HG02938 (cell line): ENCODE measurements at regions not wholly inside any gene's neighbourhood (a gene's known extent, or its start where the extent isn't known, plus 50 kb on each side); places are given as distances from the start of the nearest gene placed in this dataset.

Experiments used
- ATAC-seq: cut with Tn5 transposase; IDR thresholded peaks from one replicate; pipeline ENCODE4 v1.9.1; 2021; ENCODE audit warnings: mild to moderate bottlenecking, moderate library complexity; ENCODE audit not compliant: unreplicated experiment

- no peak for ATAC-seq
Observed at GRCh38 chr3:99131876-99132275, 230.4 kb upstream of the DCBLD2 start.

GRCh38 chr3:99128725-99129505 lies 227.4 kb upstream of the DCBLD2 start:
- no peak for ATAC-seq

DNA sequence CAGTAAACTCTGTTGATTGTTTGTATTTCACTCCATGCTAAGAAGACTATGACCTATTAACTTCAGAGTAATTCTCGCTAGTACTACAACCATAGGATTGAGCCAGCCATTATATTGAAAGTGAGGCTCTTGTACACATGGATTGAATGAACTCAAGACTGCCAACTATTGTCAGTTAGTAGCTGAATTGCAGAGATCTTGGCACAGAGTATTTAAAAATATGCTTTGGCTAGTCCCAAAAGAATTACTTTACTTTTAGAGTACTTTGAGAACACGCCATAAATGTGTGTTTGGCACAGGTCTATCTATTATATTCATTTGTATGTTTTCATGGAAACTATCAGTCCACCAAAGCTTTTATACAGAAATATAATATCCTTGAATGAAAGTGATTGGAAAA lies 226.7 kb upstream of the DCBLD2 start:
- no peak for ATAC-seq

- no peak for ATAC-seq
Observed at GRCh38 chr3:99126316-99126715, 224.8 kb upstream of the DCBLD2 start.

GRCh38 chr3:99119385-99119784 lies 217.9 kb upstream of the DCBLD2 start:
- no peak for ATAC-seq

- ATAC-seq: no peak
Observed at GRCh38 chr3:99118381-99118780, 216.9 kb upstream of the DCBLD2 start.

GRCh38 chr3:99114565-99115291 lies 213.2 kb upstream of the DCBLD2 start:
- no peak for ATAC-seq

- ATAC-seq: no peak
Observed at GRCh38 chr3:99111235-99111634, 209.7 kb upstream of the DCBLD2 start.

- ATAC-seq: no peak
Observed at GRCh38 chr3:99110401-99110800, 208.9 kb upstream of the DCBLD2 start.

- no peak for ATAC-seq
Observed at GRCh38 chr3:99108508-99108907, 207.0 kb upstream of the DCBLD2 start.

GRCh38 chr3:99094606-99095005 lies 193.1 kb upstream of the DCBLD2 start:
- no peak for ATAC-seq

DNA sequence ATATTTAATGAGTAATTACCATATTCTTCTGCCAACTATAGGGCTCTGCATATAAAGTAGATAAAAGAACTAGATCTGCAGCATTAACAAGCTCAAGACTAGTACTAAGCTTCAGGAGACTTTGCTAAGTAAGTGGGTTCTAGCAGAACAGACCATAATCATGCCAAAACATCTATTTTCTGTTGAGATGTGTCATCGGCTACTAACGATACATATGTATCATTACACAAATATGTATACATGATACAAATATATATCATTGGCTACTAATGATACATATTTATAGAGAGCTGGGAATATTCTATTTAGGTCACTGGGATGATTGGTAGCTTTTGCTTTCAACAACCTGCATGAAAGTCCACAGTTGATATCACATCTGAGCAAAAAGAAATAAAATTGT lies 185.8 kb upstream of the DCBLD2 start:
- ATAC-seq: no peak

DNA sequence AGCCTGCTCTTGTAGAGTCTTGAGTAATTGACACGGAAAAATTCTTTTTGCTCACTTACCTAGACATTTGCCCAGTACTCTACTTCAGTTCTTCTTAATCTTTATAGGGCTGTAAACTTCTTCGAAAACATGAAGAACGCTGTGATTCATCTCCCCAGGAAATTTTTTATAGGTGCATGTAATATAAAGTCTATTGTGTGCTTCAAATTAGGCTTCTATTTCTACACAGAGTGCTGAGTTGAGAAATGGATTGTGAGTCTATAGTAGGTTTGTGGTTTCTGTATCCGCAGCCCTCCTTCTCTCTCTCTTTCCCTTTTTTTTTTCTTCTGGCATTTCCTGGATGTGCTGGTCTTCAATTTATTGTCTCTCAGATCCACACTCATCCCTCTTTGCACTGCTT lies 183.3 kb upstream of the DCBLD2 start:
- ATAC-seq: no peak

DNA sequence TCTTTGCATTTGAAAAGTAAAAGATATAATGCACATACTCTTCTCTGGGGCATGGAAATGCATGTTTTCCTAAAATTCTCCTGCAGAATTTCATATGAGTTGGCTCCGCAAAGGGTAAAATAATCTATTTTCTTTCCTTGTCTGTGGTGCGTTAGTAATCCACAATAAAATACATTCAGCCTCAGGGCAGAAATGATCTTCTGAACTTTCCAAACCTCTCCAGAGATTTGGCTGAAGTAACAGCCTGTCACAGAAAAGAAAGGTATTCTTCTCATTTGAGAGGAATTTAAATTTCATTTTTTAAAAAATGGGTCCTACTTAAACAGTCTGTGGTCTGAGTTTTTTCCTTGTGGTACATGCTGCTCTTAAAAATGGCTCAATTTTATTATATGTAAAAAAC lies 182.7 kb upstream of the DCBLD2 start:
- ATAC-seq: no peak

DNA sequence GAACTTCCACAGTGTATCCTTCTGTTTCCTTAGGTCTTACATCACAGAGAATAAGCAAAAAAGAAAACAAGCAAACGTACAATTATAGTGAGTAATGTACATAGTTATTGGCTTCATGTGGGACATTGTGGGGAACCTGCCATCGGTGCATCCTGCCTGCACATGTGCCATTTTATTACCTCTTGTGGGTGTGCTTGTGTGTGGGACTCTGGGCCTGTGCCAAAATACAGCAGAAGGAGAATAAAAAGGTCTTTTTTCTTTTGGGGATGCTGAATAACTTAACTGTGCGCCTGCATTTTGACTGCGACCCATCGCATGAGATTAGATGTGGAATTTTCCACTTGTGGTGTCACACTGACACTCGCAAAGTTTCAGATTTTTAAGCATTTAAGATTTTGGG lies 169.6 kb upstream of the DCBLD2 start:
- no peak for ATAC-seq

GRCh38 chr3:99069973-99070372 lies 168.5 kb upstream of the DCBLD2 start:
- ATAC-seq: no peak

- no peak for ATAC-seq
Observed at GRCh38 chr3:99066863-99067262, 165.4 kb upstream of the DCBLD2 start.

DNA sequence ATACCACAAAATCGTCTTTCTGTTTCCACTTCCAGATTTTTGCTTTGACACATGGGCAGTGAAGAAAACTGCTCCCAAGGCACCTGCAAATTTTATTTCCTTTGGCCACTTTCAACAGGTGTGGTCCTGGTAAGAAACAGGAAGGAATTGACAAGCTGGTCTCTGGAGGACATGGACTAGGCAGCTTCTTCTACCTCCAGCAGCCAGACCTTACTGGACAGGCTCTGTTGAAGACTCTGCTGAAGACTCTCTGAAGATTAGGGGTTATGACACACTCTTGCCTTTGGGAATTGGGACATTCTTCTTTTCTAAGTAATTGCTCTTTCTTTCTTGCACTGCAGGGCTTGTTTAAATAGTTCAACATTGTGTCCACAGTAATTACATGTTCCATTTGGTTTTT lies 147.7 kb upstream of the DCBLD2 start:
- no peak for ATAC-seq

DNA sequence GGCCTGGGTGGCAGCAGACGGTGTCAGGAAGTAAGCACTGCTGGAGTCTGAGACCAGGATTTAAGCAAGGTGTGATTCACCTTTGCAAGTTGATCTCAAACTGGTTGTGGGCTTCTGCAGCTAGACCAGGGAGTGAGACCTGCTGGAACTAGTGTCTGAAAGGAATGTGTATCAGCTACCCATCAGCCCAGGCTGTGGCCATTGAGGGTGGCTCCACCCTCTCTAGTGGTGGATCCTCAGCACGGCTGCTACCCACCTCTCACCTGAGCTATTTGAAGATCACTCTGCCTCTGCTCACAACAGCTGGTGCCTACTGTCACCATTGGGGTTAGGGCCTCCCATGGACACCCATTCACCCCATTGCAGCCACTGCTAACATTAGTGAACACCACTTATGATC lies 140.3 kb upstream of the DCBLD2 start:
- ATAC-seq: no peak

GRCh38 chr3:99031778-99032177 lies 130.3 kb upstream of the DCBLD2 start:
- ATAC-seq: no peak

- peak; percentile 85 for ATAC-seq
Observed at GRCh38 chr3:99023590-99024192, 122.2 kb upstream of the DCBLD2 start.

- no peak for ATAC-seq
Observed at GRCh38 chr3:99021466-99021865, 120.0 kb upstream of the DCBLD2 start.
